ENCODE measurements at regions not wholly inside any gene's neighbourhood (a gene's known extent, or its start where the extent isn't known, plus 50 kb on each side); places are given as distances from the start of the nearest gene placed in this dataset.

- dilution Hi-C loops (cut with HindIII; ENCODE audit: low sequenced_read_pairs, unreplicated experiment), result no loop called here
These were observed 77.7 kb upstream of the TMED7 start for GRCh38 chr5:115703514-115703913.

More at GRCh38 chr5:115703514-115703913, 77.7 kb upstream of the TMED7 start:
- no peak overlapping the region for H3K56ac ChIP-seq (ENCODE audit: extremely low read depth, insufficient read depth, low read length)
- POLR2A ChIA-PET (ENCODE audit: unreplicated experiment), result no interaction called here
- ATAC-seq (ENCODE audit: low read depth), result no peak
- H4K8ac ChIP-seq (ENCODE audit: low read depth in 2 of 2, low read length in 2 of 2), result no peak overlapping the region
- no peaks in the 10 kb centered on the region for H3K36me3 ChIP-seq (ENCODE audit: control insufficient read depth, insufficient read depth, low read length)
- H2BK15ac ChIP-seq (ENCODE audit: low read depth, low read length), result no peak overlapping the region
- H4K20me1 ChIP-seq (ENCODE audit: insufficient read depth, low read length), result no peaks in the 10 kb centered on the region
- H4K91ac ChIP-seq (ENCODE audit: insufficient read depth, low read depth, low read length), result no peak overlapping the region
- H2BK20ac ChIP-seq (ENCODE audit: low read depth, low read length), result no peak overlapping the region
- DNase-seq, result no peak
- no peak for TF ChIP-seq RFX5 (IDR thresholded peaks at IDR 0.05; ENCODE audit: low read depth, low read length)
- no peak for TF ChIP-seq MXI1 (IDR thresholded peaks at IDR 0.05; ENCODE audit: borderline replicate concordance, low read depth, low read length)
- no peak for TF ChIP-seq FOS (IDR thresholded peaks at IDR 0.05; ENCODE audit: low read depth, low read length)
- TF ChIP-seq MAFK (IDR thresholded peaks at IDR 0.05; ENCODE audit: low read depth, low read length), result no peak
- TF ChIP-seq ELK1 (IDR thresholded peaks at IDR 0.05; ENCODE audit: borderline replicate concordance, low read depth, low read length), result no peak
- TF ChIP-seq CTCF (conservative IDR thresholded peaks at IDR 0.05; ENCODE audit: low read depth, low read length), result no peak
- TF ChIP-seq USF2 (IDR thresholded peaks at IDR 0.05; ENCODE audit: low read depth, low read length), result no peak
- no peak for TF ChIP-seq SMC3 (IDR thresholded peaks at IDR 0.05; ENCODE audit: low read depth, low read length)
- TF ChIP-seq RCOR1 (IDR thresholded peaks at IDR 0.05; ENCODE audit: insufficient replicate concordance, low read length), result no peak
- TF ChIP-seq CEBPB (IDR thresholded peaks at IDR 0.05; ENCODE audit: low read depth, low read length), result no peak
- no peak for TF ChIP-seq NFE2L2 (IDR thresholded peaks at IDR 0.05; ENCODE audit: low read depth, low read length)
- no peak for TF ChIP-seq BHLHE40 (IDR thresholded peaks at IDR 0.05; ENCODE audit: low read depth, low read length)
- no peak for TF ChIP-seq POLR2A (IDR thresholded peaks at IDR 0.05; ENCODE audit: low read depth, low read length)
- TF ChIP-seq CHD1 (IDR thresholded peaks at IDR 0.05; ENCODE audit: low read depth, low read length), result no peak
- no peak for TF ChIP-seq RAD21 (IDR thresholded peaks at IDR 0.05; ENCODE audit: low read length)
- H3K14ac ChIP-seq (replicated peaks; ENCODE audit: low read depth, low read length), result no peak overlapping the region
- H4K5ac ChIP-seq (ENCODE audit: low read depth, low read length), result no peak overlapping the region
- H3K9ac ChIP-seq (ENCODE audit: low read depth, low read length), result no peak overlapping the region
- no peak overlapping the region for H3K23ac ChIP-seq (ENCODE audit: low read depth, low read length)
- no peak overlapping the region for H3K4me3 ChIP-seq (ENCODE audit: insufficient read depth, low read depth, low read length)
- no peaks in the 10 kb centered on the region for H3K9me1 ChIP-seq (ENCODE audit: insufficient read depth, low read length)
- no peaks in the 10 kb centered on the region for H3K79me1 ChIP-seq (ENCODE audit: low read depth in 1 of 2, low read length in 2 of 2)
- no peak overlapping the region for H2BK120ac ChIP-seq (ENCODE audit: low read depth, low read length)
- H3K4me2 ChIP-seq (ENCODE audit: low read depth, low read length), result no peak overlapping the region
- no peaks in the 10 kb centered on the region for H3K4me1 ChIP-seq (ENCODE audit: control insufficient read depth, insufficient read depth, low read length)
- intact Hi-C loops (cut with micrococcal nuclease), result no loop called here
- no peak overlapping the region for H2AFZ ChIP-seq (replicated peaks; ENCODE audit: low read length, poor library complexity)
- H3K27ac ChIP-seq (ENCODE audit: insufficient read depth, low read length), result no peak overlapping the region
- H2AK9ac ChIP-seq (replicated peaks; ENCODE audit: low read depth, low read length, poor library complexity), result no peak overlapping the region
- no peak overlapping the region for H3K4ac ChIP-seq (ENCODE audit: low read depth, low read length)
- BruUV-seq (replicated peaks), result no TSS peak
- H2AK5ac ChIP-seq (ENCODE audit: low read depth, low read length), result no peak overlapping the region
- no peak overlapping the region for H3K18ac ChIP-seq (ENCODE audit: low read depth, low read length)
- H3K9me3 ChIP-seq (ENCODE audit: control insufficient read depth, insufficient read depth, low read length), result no peaks in the 10 kb centered on the region
- in situ Hi-C loops (cut with MboI; ENCODE audit: low sequenced_read_pairs), result no loop called here
- WGBS, 2 experiments (ENCODE audit: extremely low coverage in 2 of 2, insufficient read length in 1 of 2), result no CpG with 5 or more reads among the region's 3 CpGs
- CTCF ChIA-PET, result no interaction called here
- H3K27me3 ChIP-seq (ENCODE audit: control insufficient read depth, insufficient read depth, low read length), result no peaks in the 10 kb centered on the region
- H2BK5ac ChIP-seq (ENCODE audit: low read depth, low read length, poor library complexity, severe bottlenecking), result no peak overlapping the region
